GM21528 (cell line): ENCODE measurements at regions not wholly inside any gene's neighbourhood (a gene's known extent, or its start where the extent isn't known, plus 50 kb on each side); places are given as distances from the start of the nearest gene placed in this dataset.

ENCODE experiments used
- ATAC-seq: cut with Tn5 transposase; IDR thresholded peaks from one replicate; pipeline ENCODE4 v1.9.1; 2021; ENCODE audit warnings: mild to moderate bottlenecking, moderate library complexity; ENCODE audit not compliant: unreplicated experiment, low FRiP score

- ATAC-seq = no peak
These were observed 257.9 kb upstream of the AJAP1 start for GRCh38 chr1:4396551-4396950.

DNA sequence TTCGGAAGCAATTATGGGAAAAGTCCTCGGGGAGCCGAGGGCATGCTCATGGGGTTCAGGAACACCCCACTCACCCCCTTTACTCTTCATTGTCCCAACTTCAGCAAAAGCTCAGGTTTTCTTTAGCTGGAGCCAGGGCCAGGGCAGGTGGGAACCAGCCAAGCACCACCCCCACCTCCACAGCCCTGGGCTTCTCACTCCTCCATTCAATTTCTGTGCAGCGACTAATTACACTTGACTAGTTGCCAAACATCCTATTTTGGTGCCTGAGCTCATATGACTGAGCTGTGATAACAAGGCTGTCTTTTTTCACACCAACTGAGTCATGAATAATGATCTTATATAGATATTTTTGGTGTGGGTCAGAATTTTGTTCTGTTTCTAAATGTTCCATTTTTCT, 257.2 kb upstream of the AJAP1 start:
- ATAC-seq = no peak

DNA sequence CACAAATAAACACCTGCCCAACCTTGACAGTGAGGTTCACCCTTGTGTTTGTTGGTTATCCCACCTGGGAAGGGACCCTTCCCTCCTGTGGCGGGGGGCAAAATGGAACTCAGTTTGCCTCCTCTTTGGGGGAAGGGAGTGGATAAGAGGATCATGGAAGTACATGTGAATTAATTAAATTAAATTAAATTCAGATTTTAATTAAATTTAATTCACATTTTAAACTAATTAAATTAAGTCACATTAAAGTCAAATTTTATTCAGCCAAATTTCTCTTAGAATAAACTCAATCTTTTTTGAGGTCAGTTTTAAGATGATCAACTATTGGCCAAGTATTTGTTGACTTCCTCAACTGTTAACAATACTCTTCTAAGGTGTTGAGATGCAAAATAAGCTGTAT, 252.4 kb upstream of the AJAP1 start:
- ATAC-seq = no peak

GRCh38 chr1:4404854-4405590, 249.4 kb upstream of the AJAP1 start:
- no peak for ATAC-seq

GRCh38 chr1:4407851-4408250, 246.6 kb upstream of the AJAP1 start:
- ATAC-seq = no peak

DNA sequence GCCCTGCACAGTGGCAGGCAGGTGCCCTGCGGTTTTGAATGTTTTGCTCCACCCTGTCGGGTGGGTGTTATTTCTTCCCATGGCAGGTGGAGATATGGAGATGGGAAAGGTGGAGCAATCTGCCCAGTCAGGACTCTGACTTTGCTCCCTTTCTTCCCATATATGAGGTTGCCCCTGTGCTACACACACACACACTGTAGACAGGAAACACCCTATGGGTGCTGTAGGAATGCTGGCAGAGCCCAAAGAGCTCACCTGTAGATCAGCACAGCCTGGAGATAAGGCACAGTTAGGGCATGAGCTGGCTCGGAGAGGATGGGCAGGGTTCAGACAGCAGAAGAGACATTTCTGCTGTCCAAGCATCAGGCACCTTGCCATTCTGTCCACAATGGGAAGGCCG, 246.0 kb upstream of the AJAP1 start:
- no peak for ATAC-seq

- ATAC-seq = no peak
These were observed 242.5 kb upstream of the AJAP1 start for GRCh38 chr1:4411862-4412261.

- no peak for ATAC-seq
These were observed 238.9 kb upstream of the AJAP1 start for GRCh38 chr1:4415476-4415875.

DNA sequence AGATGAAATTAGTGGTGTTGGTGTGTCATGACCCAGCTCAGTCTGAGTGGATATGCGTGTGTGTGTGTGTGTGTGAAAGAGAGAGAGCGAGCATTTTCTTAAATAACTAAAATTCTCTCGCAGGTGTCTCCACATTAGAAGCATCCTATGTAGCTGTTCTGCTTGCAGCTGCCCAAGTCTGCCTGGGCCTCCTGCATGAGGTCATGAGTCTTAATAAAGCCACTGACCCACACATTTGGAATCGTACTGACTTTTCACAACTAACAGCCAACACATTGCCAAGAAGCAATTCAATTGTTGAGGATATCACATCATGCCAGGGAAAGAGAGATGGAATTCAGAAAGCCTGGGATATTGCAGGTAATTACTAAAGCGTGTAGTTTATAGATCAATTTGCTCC, 238.2 kb upstream of the AJAP1 start:
- no peak for ATAC-seq

- ATAC-seq = no peak
These were observed 236.4 kb upstream of the AJAP1 start for GRCh38 chr1:4418021-4418420.

DNA sequence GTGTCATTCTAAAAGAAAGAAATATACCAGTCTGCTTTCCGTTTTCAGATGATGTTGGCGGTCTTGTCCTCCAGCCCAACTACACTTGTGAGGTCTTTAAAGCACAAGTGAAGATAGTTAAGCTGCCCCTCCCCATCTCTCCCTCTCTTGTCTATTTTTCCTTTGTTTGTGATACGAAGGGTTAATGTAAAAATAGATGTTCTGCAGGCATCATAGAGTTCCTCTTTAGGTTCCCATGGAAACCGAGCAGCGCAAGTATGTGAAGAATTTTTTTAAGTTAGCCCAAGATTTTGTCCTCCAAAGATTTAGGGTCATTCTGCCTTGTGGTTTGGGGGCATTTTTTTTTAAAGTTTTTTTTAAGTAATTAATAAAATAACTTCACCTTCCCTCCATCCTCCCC, 232.4 kb upstream of the AJAP1 start:
- ATAC-seq = no peak

DNA sequence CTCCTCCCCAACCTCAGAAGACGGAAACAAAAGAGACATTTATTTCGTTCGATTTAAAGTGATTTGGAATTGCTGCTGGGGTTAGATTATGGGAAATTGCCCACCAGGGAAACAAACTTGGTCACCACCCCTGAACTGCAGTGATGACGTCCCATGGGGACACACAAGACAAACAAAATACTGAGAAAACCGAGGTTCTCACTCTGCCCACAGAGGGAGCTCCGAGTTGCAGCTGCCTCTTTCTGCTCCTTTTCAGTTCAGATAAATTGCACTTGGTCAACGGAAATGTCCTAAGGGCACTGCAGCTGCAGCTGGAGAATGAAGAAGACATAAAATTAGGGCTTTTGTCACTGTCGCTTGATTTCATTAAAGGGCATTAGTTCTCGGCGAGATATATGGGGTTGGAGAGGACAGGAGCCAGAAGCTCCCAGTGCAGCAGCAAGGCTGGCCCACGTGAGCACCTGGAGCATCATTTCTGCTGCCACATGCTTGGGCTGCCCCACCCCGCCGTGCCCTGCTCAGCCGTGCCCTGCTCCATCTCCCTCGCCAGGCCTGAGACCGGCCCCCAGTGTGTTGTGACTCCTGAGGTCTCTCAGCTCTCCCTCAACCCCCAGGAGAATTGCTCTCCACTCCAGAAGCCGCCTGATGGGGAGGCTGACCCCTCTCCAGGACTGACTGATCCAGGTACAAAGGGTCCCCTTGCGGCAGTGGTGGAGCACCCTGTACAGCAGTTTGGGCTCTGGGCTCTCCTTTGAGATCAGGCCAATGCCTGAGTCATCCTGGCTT, 231.7 kb upstream of the AJAP1 start:
- no peak for ATAC-seq

DNA sequence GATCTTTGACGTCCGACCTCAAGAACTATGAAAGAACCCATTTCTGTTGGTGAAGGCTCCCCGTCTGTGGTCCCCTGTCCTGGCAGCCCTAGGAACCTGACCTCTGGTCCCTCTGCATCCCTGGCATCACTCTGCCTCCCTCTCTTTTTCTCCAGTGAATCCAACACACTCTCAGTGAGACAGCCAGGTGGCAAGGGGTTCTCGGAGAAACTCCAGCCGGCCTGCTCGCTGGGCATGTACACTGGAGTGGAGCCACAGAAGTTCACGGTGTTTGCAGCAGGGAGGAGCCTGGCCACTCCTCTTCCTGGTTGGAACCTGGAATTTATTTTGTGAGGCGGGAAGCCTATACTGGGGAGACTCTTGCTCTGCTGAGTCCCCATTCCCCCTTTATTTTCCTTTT, 230.2 kb upstream of the AJAP1 start:
- no peak for ATAC-seq

DNA sequence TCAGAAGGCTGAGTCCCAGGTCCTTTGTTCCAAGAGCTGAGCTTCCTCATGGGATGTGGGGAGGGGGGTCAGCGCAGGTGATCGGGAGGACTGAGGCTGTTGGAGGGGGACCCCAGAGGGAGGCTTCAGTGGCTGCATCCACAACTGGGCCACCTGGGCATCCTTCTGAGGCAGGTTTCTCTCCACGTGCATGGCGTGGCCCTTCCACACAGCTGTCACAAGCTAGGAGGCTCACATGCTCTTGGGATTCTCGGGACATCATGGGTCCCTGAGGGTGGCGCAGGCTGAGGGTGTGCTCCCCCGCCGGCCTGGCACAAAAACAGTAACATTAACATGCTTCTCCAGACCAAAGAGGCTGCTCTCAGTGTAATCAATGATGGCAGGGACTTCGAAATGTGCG, 229.6 kb upstream of the AJAP1 start:
- ATAC-seq = no peak

- no peak for ATAC-seq
These were observed 228.5 kb upstream of the AJAP1 start for GRCh38 chr1:4425892-4426291.

DNA sequence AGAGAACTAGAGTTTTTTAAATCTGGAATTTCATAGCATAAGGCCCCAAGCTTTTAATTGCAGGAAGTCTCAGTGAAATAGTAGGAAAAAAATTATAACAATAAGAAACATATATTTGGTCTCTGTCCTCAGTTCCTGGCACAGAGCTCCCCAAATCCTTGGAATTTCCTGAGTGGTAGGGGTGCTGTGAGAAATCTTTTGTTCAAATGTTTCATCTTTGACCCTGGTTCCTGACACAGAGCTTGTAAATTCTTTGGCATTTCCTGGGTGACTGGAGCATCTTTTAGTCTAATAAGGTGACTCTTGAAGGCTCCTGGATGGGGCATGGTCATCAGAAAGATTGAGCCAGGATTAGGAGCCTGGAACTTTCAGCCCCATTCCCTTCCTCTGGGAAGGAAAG, 225.7 kb upstream of the AJAP1 start:
- no peak for ATAC-seq

GRCh38 chr1:4430406-4431365, 223.7 kb upstream of the AJAP1 start:
- ATAC-seq = no peak

- ATAC-seq = no peak
These were observed 222.9 kb upstream of the AJAP1 start for GRCh38 chr1:4431491-4431890.

- ATAC-seq = no peak
These were observed 221.3 kb upstream of the AJAP1 start for GRCh38 chr1:4433075-4433474.

- ATAC-seq = no peak
These were observed 210.3 kb upstream of the AJAP1 start for GRCh38 chr1:4444086-4444485.

DNA sequence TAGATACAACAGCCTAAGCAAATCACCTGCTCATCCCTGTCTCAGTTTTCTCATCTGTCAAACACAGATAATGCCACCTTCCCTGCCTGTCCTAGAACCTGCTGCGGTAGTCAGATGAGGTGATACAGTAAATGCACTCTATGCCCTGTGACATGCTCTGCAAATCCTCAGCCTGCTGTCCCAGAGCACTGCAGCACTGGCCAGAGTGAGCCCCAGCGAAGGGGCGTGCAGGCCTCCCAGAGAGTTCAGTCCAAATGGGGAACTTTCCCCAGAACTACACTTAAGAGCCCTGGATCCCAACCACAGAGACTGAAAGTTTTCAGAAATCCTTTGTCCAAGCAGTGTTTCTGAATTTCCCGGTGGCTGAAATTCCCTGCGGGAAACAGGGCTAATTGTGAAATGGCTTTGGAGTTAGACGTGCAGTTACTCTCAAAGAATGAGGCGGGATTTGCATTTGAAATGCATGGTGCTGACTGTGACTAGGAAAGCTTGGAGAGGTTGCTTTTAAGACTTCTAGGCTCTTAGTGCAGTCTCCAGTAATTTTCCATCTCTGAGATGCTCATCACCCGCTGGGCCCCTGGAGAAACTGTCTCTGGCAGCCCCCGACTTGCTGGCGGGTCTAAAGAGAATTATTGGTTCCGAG, 206.5 kb upstream of the AJAP1 start:
- ATAC-seq = no peak
